Activated naive CD8-positive, alpha-beta T cell (primary cell): ENCODE measurements at regions not wholly inside any gene's neighbourhood (a gene's known extent, or its start where the extent isn't known, plus 50 kb on each side); places are given as distances from the start of the nearest gene placed in this dataset.
"Not testable (repeated sequence)": the region's sequence is repeated elsewhere in the genome, so short reads cannot be mapped to it uniquely, and the experiment has no call there.

Experiments used
- H3K27ac Mint-ChIP-seq: one replicate; pipeline ENCODE4 v1.8.0; 2021; ENCODE audit warnings: mixed read lengths
- H3K27me3 Mint-ChIP-seq: one replicate; pipeline ENCODE4 v1.8.0; 2021; ENCODE audit warnings: mixed read lengths
- H3K36me3 Mint-ChIP-seq: one replicate; pipeline ENCODE4 v1.8.0; 2021; ENCODE audit warnings: mixed read lengths
- H3K4me1 Mint-ChIP-seq: one replicate; pipeline ENCODE4 v1.8.0; 2021; ENCODE audit warnings: low read depth, mixed read lengths
- H3K4me3 Mint-ChIP-seq: one replicate; pipeline ENCODE4 v1.8.0; 2021; ENCODE audit warnings: mild to moderate bottlenecking, mixed read lengths
- H3K9me3 Mint-ChIP-seq: one replicate; pipeline ENCODE4 v1.8.0; 2021; ENCODE audit warnings: low read depth, mixed read lengths

DNA sequence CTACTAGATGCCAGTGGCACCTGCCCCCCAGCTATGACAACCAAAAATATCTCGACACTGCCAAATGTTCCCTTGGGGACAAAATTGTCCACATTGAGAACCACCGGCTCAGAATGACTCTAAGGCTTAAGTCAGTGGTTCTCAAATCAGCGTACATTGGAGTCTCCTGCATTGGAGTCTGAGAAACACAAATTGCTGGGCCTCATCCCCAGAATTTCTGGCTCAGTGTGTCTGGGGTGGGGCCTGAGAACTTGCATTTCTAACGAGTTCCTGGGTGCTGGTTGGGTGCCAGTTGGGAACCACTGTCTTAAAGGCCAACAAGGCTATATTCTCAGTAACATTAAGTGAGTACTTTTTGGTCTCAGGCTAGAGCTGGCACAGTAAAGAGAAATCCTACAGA, 77.7 kb upstream of the GADD45A start:
- Mint-ChIP-seq H3K36me3 (peaks cover 2% of the 10 kb centered on the region), H3K4me3 (no peak overlapping the region), H3K27ac (no peak overlapping the region), H3K9me3 (no peaks in the 10 kb centered on the region), H3K27me3 (peaks cover 2% of the 10 kb centered on the region), H3K4me1 (peaks cover 8% of the 10 kb centered on the region)

DNA sequence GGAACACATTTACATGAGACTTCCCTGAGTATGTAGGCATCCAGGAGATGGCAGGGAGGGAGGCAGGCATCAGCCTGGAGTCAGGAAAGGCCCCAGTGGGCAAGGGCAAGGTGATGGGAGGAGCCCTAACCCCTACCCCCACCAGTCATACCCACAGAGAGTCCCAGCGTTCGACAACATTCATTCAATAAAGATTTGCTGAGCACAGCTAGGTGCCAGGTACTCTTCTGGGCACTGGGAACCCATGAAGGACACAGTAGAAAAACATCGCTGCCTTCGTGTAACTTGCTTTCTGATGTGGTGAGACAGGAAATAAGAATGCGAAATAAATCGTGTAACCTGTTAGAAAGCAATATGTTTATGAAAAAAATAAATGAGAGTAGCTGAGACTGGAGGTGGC, 77.3 kb upstream of the GADD45A start:
- no peak overlapping the region for H3K27ac Mint-ChIP-seq
- no peak overlapping the region for H3K4me3 Mint-ChIP-seq
- H3K4me1 Mint-ChIP-seq = peaks cover 8% of the 10 kb centered on the region

DNA sequence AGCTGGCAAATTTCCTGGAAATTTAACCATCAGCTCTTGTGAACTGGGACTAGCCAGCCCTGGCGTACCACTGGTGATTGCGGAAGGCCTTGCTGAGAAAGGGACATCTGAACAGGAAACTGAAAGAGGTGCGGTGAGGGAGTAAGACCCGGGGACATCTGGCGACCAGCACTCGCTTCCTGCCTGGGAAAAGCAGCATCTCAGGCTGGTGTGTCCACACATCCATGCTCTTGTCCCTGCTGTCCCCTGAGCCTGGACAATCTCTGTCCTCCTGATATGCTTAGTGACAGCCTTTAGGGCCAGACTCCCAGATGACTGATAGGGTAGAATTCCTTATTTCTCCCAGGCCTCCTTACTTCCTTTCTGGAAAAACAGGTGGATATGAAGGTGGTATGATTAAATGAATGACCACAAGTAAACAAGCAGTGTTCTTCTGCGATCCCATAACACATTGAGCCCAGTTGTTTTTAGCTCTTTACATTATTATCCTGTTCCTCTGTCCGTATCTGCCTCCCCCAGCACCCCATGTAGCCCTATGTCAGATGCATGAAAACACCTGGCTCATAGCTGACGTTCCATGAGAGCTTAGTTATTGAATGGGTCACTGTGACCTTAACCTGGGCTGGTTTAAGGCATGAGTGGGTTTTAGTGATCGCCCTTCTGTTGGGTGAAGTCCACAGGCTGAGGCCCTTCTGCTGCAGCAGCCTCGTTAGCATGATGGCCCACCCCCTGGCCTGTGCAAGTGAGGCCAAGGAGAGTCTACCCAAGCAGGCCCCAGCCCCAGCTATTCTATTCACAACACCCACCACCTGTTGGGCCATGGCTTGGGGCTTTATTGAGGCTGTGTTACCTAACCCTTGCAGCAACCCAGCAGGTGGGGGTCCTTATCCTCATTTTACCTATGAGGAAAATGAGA, 76.1 kb upstream of the GADD45A start:
- peaks cover 4% of the 10 kb centered on the region for H3K27me3 Mint-ChIP-seq
- H3K36me3 Mint-ChIP-seq = peaks cover 2% of the 10 kb centered on the region
- no peak overlapping the region for H3K27ac Mint-ChIP-seq
- no peaks in the 10 kb centered on the region for H3K9me3 Mint-ChIP-seq
- H3K4me1 Mint-ChIP-seq = peaks cover 8% of the 10 kb centered on the region
- no peak overlapping the region for H3K4me3 Mint-ChIP-seq

More for the DNA sequence above, 77.3 kb upstream of the GADD45A start:
- Mint-ChIP-seq H3K36me3 (peaks cover 2% of the 10 kb centered on the region), H3K27me3 (peaks cover 4% of the 10 kb centered on the region), H3K9me3 (no peaks in the 10 kb centered on the region)

DNA sequence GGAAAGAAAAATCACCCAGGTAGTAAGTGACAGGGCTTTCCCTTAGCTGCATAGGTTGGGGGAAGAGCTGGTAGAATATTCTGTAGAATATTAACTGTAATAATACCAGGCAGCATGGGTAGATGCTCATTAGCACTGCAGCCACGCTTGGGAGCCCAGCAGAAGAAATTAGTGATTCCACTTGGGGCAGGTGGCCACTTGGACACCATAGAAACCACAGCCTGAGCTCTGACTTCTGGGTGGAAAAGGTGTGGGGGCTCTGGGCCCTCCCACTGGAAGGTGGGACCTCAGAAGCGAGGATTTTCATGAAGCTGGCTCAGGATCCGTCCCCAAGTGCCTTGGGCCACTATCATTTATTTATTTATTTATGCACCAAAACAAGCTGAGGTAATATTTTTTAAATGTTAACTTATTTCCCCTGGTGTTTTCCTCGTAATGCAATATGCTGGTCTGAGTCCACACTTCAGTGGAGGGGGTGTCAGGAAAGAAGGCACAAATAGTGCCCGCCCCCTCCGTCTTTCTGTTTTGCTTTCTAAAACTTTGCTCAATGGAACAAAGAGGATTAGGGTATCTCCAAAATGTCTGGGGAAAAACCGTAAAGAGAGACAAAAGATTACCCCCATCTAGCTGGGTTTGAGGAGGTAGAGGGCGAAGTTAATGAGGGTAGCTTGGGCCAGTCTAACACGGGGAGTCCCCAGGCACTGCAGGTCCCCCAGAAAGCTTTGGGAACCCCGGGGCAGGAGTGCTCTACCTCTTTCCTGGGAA, 75.2 kb upstream of the GADD45A start:
- H3K4me3 Mint-ChIP-seq = no peak overlapping the region
- no peak overlapping the region for H3K27ac Mint-ChIP-seq
- H3K36me3 Mint-ChIP-seq = peaks cover 2% of the 10 kb centered on the region
- H3K9me3 Mint-ChIP-seq = no peaks in the 10 kb centered on the region
- peaks cover 8% of the 10 kb centered on the region for H3K4me1 Mint-ChIP-seq
- peaks cover 4% of the 10 kb centered on the region for H3K27me3 Mint-ChIP-seq

DNA sequence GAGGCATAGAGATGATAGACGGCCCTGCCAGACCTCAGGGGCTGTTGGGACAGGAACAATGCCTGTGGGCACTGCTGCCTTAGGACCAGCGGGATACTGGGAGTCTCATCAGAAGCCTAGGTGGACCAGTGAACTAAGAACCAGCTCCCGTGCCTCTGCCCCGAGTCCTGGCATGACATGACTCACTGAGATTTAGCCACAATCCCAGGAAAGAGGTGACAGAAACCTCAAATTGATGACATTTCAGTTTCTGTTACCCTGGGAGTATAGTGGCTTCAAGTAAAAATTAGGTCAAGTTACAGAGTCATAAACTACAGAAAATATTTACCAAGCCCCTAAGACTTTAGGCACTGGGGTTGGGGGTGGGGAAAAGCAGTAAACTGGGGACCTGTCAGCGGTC, 74.6 kb upstream of the GADD45A start:
- Mint-ChIP-seq H3K9me3 (no peaks in the 10 kb centered on the region), H3K4me3 (no peak overlapping the region), H3K36me3 (peaks cover 2% of the 10 kb centered on the region), H3K27ac (no peak overlapping the region), H3K4me1 (peaks cover 8% of the 10 kb centered on the region), H3K27me3 (peaks cover 7% of the 10 kb centered on the region)

DNA sequence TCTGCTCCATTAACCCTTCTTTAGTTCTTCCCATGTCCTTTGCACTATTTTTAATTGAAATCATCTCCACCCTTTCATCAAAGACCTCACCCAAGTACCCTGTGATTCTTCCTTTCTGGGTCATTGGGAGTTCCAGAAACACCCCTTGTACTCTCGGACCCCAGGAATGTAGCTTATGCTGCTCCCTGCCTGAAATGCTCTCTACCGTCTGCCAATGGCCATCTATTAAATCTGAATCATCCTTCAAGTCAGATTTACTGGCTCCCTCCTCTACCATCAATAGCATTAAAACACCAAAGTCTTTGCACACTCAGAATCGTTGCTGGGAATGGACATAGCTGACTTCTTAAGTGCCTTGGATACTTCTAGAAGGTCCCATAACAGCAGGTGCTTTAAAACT, 73.2 kb upstream of the GADD45A start:
- no peak overlapping the region for H3K4me3 Mint-ChIP-seq
- H3K27me3 Mint-ChIP-seq = peaks cover 12% of the 10 kb centered on the region
- H3K9me3 Mint-ChIP-seq = no peaks in the 10 kb centered on the region
- H3K36me3 Mint-ChIP-seq = peaks cover 2% of the 10 kb centered on the region
- no peak overlapping the region for H3K27ac Mint-ChIP-seq
- peaks cover 8% of the 10 kb centered on the region for H3K4me1 Mint-ChIP-seq

DNA sequence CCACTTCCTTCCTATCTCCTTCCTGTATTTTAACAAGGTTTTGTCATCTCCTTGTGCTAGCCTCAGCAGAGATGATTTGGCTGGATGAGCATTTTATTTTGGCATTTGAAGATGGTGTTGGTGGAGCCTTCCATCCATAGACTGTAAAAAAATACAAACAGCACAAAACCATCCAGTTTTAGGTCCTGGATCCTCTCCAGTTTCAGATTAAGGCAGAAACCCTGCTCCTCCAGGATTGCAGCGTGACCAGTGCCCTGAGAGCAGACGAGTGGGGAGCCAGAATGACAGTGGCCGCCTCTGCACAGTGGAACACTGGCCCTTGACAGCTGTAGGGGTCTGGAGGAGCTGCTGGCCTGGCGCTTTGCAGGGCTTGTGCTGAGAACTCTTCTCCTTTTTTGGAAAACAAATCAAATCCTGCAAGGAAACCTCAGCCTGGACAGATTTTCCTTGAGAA, 72.2 kb upstream of the GADD45A start:
- Mint-ChIP-seq H3K4me3 (no peak overlapping the region), H3K36me3 (peaks cover 2% of the 10 kb centered on the region), H3K4me1 (peaks cover 4% of the 10 kb centered on the region), H3K9me3 (no peaks in the 10 kb centered on the region), H3K27me3 (peaks cover 12% of the 10 kb centered on the region), H3K27ac (no peak overlapping the region)

DNA sequence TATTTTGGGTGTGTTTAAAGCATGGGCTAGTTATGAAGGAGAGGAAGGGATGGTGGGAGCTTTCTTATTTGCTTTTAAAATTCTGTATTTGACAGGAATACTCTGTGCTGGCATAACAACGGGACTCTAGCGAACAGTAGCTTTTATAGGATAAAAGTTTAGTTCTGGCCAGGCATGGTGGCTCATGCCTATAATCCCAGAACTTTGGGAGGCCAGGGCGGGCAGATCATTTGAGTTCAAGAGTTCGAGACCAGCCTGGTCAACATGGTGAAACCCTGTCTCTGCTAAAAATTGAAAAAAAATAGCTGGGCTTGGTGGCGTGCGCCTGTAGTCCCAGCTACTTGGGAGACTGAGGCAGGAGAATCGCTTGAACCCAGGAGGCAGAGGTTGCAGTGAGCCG, 71.5 kb upstream of the GADD45A start:
- H3K4me3 Mint-ChIP-seq, H3K36me3 Mint-ChIP-seq, H3K27ac Mint-ChIP-seq, H3K9me3 Mint-ChIP-seq, H3K4me1 Mint-ChIP-seq: not testable (repeated sequence)
- peaks cover 12% of the 10 kb centered on the region for H3K27me3 Mint-ChIP-seq

DNA sequence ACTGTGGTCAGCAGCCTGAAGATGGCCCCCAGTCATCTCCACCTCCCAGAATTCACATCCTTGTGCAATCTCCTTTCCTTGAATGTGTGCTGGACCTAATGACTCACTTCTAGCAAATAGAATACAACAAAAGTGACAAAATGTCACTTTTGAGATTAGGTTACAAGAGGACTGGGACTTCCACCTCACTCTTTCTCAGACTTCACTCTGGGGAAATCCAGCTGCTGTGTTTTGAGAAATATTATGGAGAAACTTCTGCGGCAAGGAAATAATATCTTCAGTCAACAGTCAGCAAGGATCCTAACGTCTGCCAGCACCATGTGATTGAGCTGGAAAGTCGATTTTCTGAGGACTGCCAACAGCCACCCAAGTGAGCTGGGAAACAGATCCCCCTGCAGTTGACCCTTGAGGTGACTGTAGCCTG, 70.5 kb upstream of the GADD45A start:
- no peak overlapping the region for H3K4me3 Mint-ChIP-seq
- no peaks in the 10 kb centered on the region for H3K9me3 Mint-ChIP-seq
- H3K4me1 Mint-ChIP-seq = no peaks in the 10 kb centered on the region
- peaks cover 12% of the 10 kb centered on the region for H3K27me3 Mint-ChIP-seq
- no peak overlapping the region for H3K27ac Mint-ChIP-seq
- H3K36me3 Mint-ChIP-seq = peaks cover 2% of the 10 kb centered on the region

DNA sequence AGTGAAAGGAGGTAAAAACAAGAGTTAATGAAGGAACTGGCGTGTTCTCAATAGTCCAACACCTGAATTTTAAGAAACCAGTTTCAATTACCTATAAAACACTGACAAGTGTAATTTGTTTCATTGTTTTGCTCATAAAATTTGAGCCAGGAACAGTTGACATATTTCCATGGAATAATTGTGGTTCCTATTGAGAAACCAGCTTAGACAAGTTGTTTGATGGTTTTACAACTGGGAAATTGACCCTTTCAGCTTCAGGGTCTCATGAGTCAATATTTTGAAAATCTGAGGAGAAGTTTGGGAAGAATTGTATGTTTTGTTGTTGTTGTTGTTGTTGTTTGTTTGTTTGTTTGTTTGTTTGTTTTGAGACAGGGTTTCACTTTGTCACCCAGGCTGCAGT, 69.1 kb upstream of the GADD45A start:
- no peaks in the 10 kb centered on the region for H3K9me3 Mint-ChIP-seq
- H3K4me3 Mint-ChIP-seq = no peak overlapping the region
- H3K27me3 Mint-ChIP-seq = peaks cover 13% of the 10 kb centered on the region
- no peaks in the 10 kb centered on the region for H3K4me1 Mint-ChIP-seq
- no peak overlapping the region for H3K27ac Mint-ChIP-seq
- H3K36me3 Mint-ChIP-seq = peaks cover 2% of the 10 kb centered on the region

DNA sequence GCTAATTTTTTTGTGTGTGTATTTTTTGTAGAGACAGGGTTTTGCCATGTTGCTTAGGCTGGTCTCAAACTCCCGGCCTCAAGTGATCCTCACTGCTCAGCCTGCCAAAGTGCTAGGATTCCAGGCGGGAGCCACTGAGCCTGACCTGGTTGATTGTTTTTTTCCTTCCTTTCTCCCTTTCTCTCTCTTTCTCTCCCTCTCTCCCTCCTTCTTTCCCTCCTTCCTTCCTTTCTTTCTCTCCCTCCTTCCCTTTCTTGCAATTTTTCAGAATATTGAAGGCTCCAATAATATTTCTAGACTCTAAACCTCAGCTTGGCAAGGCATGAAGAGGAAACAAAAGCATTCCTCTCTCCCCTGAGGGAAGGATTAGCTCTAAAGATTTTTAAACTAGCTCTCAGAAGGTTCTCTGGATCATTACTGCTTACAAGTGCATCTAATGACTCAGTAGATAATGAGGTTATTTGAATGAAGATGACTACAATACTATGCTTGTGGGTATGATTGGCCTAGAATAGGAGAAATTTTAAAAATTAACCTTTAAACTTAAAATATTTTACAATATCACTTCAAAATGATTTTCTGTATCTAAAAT, 68.5 kb upstream of the GADD45A start:
- Mint-ChIP-seq H3K36me3 (peaks cover 2% of the 10 kb centered on the region), H3K27ac (no peak overlapping the region), H3K4me3 (no peak overlapping the region), H3K4me1 (no peaks in the 10 kb centered on the region), H3K9me3 (no peaks in the 10 kb centered on the region), H3K27me3 (peaks cover 13% of the 10 kb centered on the region)

DNA sequence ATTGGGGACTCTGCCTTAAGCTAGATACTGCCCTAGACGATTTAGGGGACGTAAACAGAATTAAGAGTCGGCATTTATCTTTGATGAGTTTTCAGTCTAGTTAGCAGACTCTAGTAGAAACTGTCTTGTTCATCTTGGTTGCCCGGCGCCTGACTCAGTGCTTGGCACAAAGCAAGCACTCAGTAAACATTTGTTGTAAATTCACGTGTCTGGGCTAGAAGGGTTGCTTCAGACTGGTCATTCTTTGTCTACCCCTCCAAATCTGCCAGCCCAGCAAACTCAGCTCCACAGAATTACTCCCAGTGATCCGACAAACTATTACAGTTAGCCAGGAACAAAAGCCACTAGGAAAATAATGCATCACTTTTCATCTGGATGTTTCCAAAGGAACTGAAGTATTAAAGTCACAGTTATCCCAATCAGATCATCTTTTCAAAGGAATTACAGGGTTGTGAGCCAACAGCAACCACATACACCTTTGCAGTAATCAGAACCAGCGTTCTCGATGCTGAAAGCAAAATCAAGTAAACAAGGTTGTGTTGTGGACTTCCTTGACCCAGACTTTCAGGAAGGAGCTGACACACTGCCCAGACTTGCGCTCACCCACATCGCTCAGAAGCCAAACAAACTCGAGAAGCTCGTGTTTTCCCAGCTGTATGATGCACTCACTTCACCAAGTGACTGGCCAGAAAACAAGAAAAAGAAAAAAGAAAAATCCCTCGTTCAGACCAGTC, 66.5 kb upstream of the GADD45A start:
- Mint-ChIP-seq H3K4me1 (no peaks in the 10 kb centered on the region), H3K9me3 (no peaks in the 10 kb centered on the region), H3K4me3 (no peak overlapping the region), H3K27me3 (peaks cover 9% of the 10 kb centered on the region), H3K27ac (no peak overlapping the region), H3K36me3 (no peaks in the 10 kb centered on the region)

DNA sequence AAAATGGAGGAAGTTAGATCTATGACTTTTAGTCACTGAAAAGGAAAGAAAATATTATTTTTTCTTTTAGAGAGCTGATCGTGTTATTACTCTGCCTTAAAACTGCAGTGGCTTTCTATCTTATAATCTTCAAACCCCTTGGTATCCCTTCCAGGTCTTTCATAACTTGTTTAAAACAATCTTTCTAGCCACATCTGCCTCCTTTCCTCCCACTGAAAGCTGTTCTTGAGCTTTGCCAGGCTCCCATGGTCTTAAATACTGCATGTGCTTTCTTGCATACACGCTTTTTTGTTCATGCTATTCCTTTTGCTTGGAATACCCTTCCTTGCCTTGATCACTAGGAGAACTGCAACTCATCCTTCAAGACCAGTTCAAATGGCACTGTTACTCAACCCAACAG, 65.9 kb upstream of the GADD45A start:
- Mint-ChIP-seq H3K4me3 (no peak overlapping the region), H3K27me3 (peaks cover 9% of the 10 kb centered on the region), H3K4me1 (no peaks in the 10 kb centered on the region), H3K36me3 (no peaks in the 10 kb centered on the region), H3K27ac (no peak overlapping the region), H3K9me3 (no peaks in the 10 kb centered on the region)

DNA sequence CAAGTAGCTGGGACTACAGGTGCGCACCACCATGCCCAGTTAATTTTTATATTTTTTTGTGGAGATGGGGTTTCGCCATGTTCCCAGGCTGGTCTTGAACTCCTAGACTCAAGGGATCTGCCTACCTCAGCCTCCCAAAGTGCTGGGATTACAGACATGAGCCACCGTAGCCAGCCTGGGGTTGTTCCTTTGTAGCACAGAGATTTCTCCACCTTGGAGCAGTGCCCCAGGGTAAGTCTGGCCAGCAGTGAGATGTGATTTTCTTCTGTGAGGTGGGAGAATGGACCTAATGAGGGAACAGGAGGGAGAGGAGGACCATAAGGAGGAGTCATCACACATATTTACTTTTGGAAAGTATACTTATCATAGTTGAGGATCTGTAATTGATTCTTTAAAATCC, 61.1 kb upstream of the GADD45A start:
- H3K27ac Mint-ChIP-seq = no peak overlapping the region
- no peak overlapping the region for H3K4me3 Mint-ChIP-seq
- no peaks in the 10 kb centered on the region for H3K4me1 Mint-ChIP-seq
- peaks cover 5% of the 10 kb centered on the region for H3K9me3 Mint-ChIP-seq
- peaks cover 5% of the 10 kb centered on the region for H3K27me3 Mint-ChIP-seq
- H3K36me3 Mint-ChIP-seq = no peaks in the 10 kb centered on the region
